ENCODE measurements at regions not wholly inside any gene's neighbourhood (a gene's known extent, or its start where the extent isn't known, plus 50 kb on each side); places are given as distances from the start of the nearest gene placed in this dataset.

DNA sequence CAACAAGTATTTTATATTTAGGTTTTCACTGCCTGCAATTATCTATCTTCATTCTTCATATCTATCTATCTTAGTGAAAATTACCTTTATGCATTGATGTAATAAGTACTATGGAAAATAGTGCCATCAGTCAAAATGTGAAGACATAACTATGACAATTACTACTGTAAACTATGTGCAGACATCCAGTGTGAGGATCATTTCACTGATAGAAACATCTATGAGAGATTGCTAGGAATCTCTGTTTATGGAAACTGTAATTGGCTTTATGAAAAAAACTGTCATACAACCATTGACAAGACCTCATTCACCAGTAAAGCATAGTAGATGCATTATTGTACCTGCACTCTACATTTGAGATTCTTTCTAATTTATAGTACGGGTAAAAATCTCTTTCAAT, 401.0 kb downstream of the PMP22 start:
- no peaks in the 10 kb centered on the region for H3K9me2 ChIP-seq (ENCODE audit: low read depth, low read length)
- H3K9ac ChIP-seq (ENCODE audit: low read length) = no peak overlapping the region
- TF ChIP-seq, protein P1, sequence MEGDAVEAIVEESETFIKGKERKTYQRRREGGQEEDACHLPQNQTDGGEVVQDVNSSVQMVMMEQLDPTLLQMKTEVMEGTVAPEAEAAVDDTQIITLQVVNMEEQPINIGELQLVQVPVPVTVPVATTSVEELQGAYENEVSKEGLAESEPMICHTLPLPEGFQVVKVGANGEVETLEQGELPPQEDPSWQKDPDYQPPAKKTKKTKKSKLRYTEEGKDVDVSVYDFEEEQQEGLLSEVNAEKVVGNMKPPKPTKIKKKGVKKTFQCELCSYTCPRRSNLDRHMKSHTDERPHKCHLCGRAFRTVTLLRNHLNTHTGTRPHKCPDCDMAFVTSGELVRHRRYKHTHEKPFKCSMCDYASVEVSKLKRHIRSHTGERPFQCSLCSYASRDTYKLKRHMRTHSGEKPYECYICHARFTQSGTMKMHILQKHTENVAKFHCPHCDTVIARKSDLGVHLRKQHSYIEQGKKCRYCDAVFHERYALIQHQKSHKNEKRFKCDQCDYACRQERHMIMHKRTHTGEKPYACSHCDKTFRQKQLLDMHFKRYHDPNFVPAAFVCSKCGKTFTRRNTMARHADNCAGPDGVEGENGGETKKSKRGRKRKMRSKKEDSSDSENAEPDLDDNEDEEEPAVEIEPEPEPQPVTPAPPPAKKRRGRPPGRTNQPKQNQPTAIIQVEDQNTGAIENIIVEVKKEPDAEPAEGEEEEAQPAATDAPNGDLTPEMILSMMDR (IDR thresholded peaks at IDR 0.05; ENCODE audit: low read length) = no peak
- TF ChIP-seq EZH2 (IDR thresholded peaks at IDR 0.05; ENCODE audit: borderline replicate concordance, low read length) = no peak
- no peaks in the 10 kb centered on the region for H3F3A ChIP-seq (ENCODE audit: insufficient read depth, low read length)
- no peaks in the 10 kb centered on the region for H3K9me3 ChIP-seq (ENCODE audit: low read length)
- H2AFZ ChIP-seq (ENCODE audit: low read length) = no peak overlapping the region
- no peaks in the 10 kb centered on the region for H3K79me2 ChIP-seq (ENCODE audit: insufficient read depth, low read length)
- no peak overlapping the region for H3K4me3 ChIP-seq (ENCODE audit: low read depth, low read length, poor library complexity, severe bottlenecking)
- H3K27me3 ChIP-seq (ENCODE audit: insufficient read depth, low read length) = no peaks in the 10 kb centered on the region
- H3K4me1 ChIP-seq (ENCODE audit: insufficient read depth, low read length, severe bottlenecking) = no peaks in the 10 kb centered on the region
- H3K36me3 ChIP-seq (ENCODE audit: insufficient read depth, low read length) = no peaks in the 10 kb centered on the region
- H3K4me2 ChIP-seq (ENCODE audit: low read length) = no peak overlapping the region
- H3K27ac ChIP-seq (ENCODE audit: low read depth, low read length, poor library complexity, severe bottlenecking) = no peak overlapping the region
- no peaks in the 10 kb centered on the region for H4K20me1 ChIP-seq (ENCODE audit: insufficient read depth, low read length)

DNA sequence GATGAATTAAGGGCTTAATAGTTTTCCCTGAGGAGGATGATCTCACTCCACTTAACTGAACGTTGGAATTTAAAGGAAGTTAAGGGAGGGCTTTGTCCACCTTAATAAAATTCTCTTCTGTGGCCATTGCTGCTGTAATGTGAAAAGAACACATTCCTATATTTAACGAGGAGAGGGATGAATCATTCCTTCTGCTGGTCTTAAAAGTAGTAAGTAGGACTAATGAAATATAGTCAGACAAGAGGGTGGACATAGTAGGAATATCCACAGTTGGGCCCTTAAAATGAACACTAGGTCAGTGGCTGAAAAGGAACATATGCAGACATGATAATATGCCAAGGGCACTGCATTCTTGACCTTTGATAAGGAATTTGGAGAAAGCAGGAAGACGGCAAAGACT, 405.6 kb downstream of the PMP22 start:
- TF ChIP-seq, protein P1 (IDR thresholded peaks at IDR 0.05; ENCODE audit: low read length) = no peak
- no peak for TF ChIP-seq EZH2 (IDR thresholded peaks at IDR 0.05; ENCODE audit: borderline replicate concordance, low read length)
- Histone ChIP-seq H3K4me2 (ENCODE audit: low read length) (no peak overlapping the region), H3K4me1 (ENCODE audit: insufficient read depth, low read length, severe bottlenecking) (no peaks in the 10 kb centered on the region), H3K79me2 (ENCODE audit: insufficient read depth, low read length) (no peaks in the 10 kb centered on the region), H3K27me3 (ENCODE audit: insufficient read depth, low read length) (no peaks in the 10 kb centered on the region), H3K9me2 (ENCODE audit: low read depth, low read length) (no peaks in the 10 kb centered on the region), H3K36me3 (ENCODE audit: insufficient read depth, low read length) (no peaks in the 10 kb centered on the region), H3K9me3 (ENCODE audit: low read length) (no peaks in the 10 kb centered on the region), H3F3A (ENCODE audit: insufficient read depth, low read length) (no peaks in the 10 kb centered on the region), H4K20me1 (ENCODE audit: insufficient read depth, low read length) (no peaks in the 10 kb centered on the region), H2AFZ (ENCODE audit: low read length) (no peak overlapping the region), H3K4me3 (ENCODE audit: low read depth, low read length, poor library complexity, severe bottlenecking) (no peak overlapping the region), H3K27ac (ENCODE audit: low read depth, low read length, poor library complexity, severe bottlenecking) (no peak overlapping the region), H3K9ac (ENCODE audit: low read length) (no peak overlapping the region)

- no peak overlapping the region for H2AFZ ChIP-seq (ENCODE audit: low read length)
- no peaks in the 10 kb centered on the region for H3K9me2 ChIP-seq (ENCODE audit: low read depth, low read length)
- no peaks in the 10 kb centered on the region for H3K36me3 ChIP-seq (ENCODE audit: insufficient read depth, low read length)
- H3F3A ChIP-seq (ENCODE audit: insufficient read depth, low read length) = no peaks in the 10 kb centered on the region
- H3K4me1 ChIP-seq (ENCODE audit: insufficient read depth, low read length, severe bottlenecking) = no peaks in the 10 kb centered on the region
- no peak overlapping the region for H3K9ac ChIP-seq (ENCODE audit: low read length)
- H3K4me3 ChIP-seq (ENCODE audit: low read depth, low read length, poor library complexity, severe bottlenecking) = no peak overlapping the region
- no peaks in the 10 kb centered on the region for H4K20me1 ChIP-seq (ENCODE audit: insufficient read depth, low read length)
- H3K9me3 ChIP-seq (ENCODE audit: low read length) = no peaks in the 10 kb centered on the region
- H3K27ac ChIP-seq (ENCODE audit: low read depth, low read length, poor library complexity, severe bottlenecking) = no peak overlapping the region
- H3K79me2 ChIP-seq (ENCODE audit: insufficient read depth, low read length) = no peaks in the 10 kb centered on the region
- TF ChIP-seq EZH2 (IDR thresholded peaks at IDR 0.05; ENCODE audit: borderline replicate concordance, low read length) = no peak
- TF ChIP-seq, protein P1 (IDR thresholded peaks at IDR 0.05; ENCODE audit: low read length) = no peak
- no peak overlapping the region for H3K4me2 ChIP-seq (ENCODE audit: low read length)
- no peaks in the 10 kb centered on the region for H3K27me3 ChIP-seq (ENCODE audit: insufficient read depth, low read length)
Measured at GRCh38 chr17:14856176-14856575, 408.9 kb downstream of the PMP22 start.
